SK-N-SH treated with all-trans-retinoic acid at 6 μM for 48 hours (cell line): ENCODE measurements at regions not wholly inside any gene's neighbourhood (a gene's known extent, or its start where the extent isn't known, plus 50 kb on each side); places are given as distances from the start of the nearest gene placed in this dataset.

Experiments used
- ARNTL ChIP-seq: fragments of 450-650 bp; formaldehyde crosslinking; IDR thresholded peaks from 2 replicates; pipeline ENCODE4 v1.5.0; 2020; ENCODE audit warnings: low read depth, mild to moderate bottlenecking, moderate library complexity, borderline replicate concordance
- CSDC2 ChIP-seq: fragments of 250-450 bp; sonication (Bioruptor Pico); IDR thresholded peaks from 2 replicates; pipeline ENCODE4 v1.5.0; 2020; ENCODE audit warnings: mild to moderate bottlenecking, moderate library complexity
- ISL1 ChIP-seq: fragments of 250-450 bp; sonication (Bioruptor Pico); IDR thresholded peaks from 2 replicates; pipeline ENCODE4 v2.1.2; 2022; ENCODE audit warnings: mild to moderate bottlenecking, moderate library complexity
- OSR1 ChIP-seq: fragments of 250-450 bp; sonication (Bioruptor Pico); IDR thresholded peaks from 2 replicates; pipeline ENCODE4 v1.8.0; 2022; ENCODE audit warnings: moderate library complexity, mild to moderate bottlenecking, inconsistent platforms
- PPARA ChIP-seq: fragments of 250-450 bp; sonication (Bioruptor Pico); IDR thresholded peaks from 2 replicates; pipeline ENCODE4 v1.5.0; 2020; ENCODE audit warnings: mild to moderate bottlenecking, borderline replicate concordance
- RARB ChIP-seq: fragments of 250-450 bp; sonication (Bioruptor Pico); IDR thresholded peaks from 2 replicates; pipeline ENCODE4 v1.8.0; 2021; ENCODE audit warnings: mild to moderate bottlenecking, moderate library complexity
- ZFP3 ChIP-seq: fragments of 250-450 bp; sonication (Bioruptor Pico); IDR thresholded peaks from 2 replicates; pipeline ENCODE4 v1.5.0; 2020; ENCODE audit warnings: mild to moderate bottlenecking, moderate library complexity
- ZNF70 ChIP-seq: fragments of 450-650 bp; formaldehyde crosslinking; IDR thresholded peaks from 2 replicates; pipeline ENCODE4 v1.5.0; 2020; ENCODE audit warnings: mild to moderate bottlenecking, moderate library complexity
- TF ChIP-seq, protein P1 (sequence below): fragments of 250-450 bp; sonication (Bioruptor Pico); IDR thresholded peaks from 2 replicates; pipeline ENCODE4 v1.8.0; 2020; ENCODE audit warnings: mild to moderate bottlenecking, moderate library complexity, borderline replicate concordance
- TF ChIP-seq, protein P2 (sequence below): fragments of 250-450 bp; sonication (Bioruptor Pico); IDR thresholded peaks from 2 replicates; pipeline ENCODE4 v1.8.0; 2021; ENCODE audit warnings: low read depth, mild to moderate bottlenecking, moderate library complexity, borderline replicate concordance
- TF ChIP-seq, protein P3 (sequence below): fragments of 250-450 bp; sonication (Bioruptor Pico); IDR thresholded peaks from 2 replicates; pipeline ENCODE4 v1.5.1; 2021; ENCODE audit warnings: mild to moderate bottlenecking, moderate library complexity
- TF ChIP-seq, protein P4 (sequence below): fragments of 250-450 bp; sonication (Bioruptor Pico); IDR thresholded peaks from 2 replicates; pipeline ENCODE4 v1.5.1; 2020; ENCODE audit warnings: low read depth, mild to moderate bottlenecking, moderate library complexity
- TF ChIP-seq, protein P5 (sequence below): fragments of 250-450 bp; sonication (Bioruptor Pico); IDR thresholded peaks from 2 replicates; pipeline ENCODE4 v1.5.0; 2020; ENCODE audit warnings: mild to moderate bottlenecking, moderate library complexity

DNA sequence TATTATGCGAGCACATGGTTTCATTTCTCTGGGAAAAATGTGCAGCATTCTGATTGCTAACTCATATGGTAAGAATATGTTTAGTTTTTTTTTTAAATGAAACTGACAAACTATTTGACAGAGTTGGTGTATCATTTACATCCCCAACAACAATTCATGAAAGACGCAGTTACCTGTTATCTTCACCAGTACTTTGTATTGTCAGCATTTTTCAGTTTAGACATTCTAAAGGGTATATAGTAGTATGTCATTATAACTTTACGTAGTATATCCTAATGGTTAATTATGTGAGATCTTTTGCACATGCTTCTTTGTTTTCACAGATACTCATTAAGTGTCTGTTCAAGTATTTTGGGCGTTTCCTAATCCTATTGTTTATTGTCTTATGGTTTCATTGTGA is 891.1 kb upstream of the AGA start:
- no peak for TF ChIP-seq ZFP3
- TF ChIP-seq ZNF70 (CRISPR knock-in tag) = no peak
- no peak for TF ChIP-seq RARB (CRISPR knock-in tag)
- TF ChIP-seq, protein P1, sequence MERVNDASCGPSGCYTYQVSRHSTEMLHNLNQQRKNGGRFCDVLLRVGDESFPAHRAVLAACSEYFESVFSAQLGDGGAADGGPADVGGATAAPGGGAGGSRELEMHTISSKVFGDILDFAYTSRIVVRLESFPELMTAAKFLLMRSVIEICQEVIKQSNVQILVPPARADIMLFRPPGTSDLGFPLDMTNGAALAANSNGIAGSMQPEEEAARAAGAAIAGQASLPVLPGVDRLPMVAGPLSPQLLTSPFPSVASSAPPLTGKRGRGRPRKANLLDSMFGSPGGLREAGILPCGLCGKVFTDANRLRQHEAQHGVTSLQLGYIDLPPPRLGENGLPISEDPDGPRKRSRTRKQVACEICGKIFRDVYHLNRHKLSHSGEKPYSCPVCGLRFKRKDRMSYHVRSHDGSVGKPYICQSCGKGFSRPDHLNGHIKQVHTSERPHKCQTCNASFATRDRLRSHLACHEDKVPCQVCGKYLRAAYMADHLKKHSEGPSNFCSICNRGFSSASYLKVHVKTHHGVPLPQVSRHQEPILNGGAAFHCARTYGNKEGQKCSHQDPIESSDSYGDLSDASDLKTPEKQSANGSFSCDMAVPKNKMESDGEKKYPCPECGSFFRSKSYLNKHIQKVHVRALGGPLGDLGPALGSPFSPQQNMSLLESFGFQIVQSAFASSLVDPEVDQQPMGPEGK (CRISPR knock-in tag) = no peak
- TF ChIP-seq, protein P2, sequence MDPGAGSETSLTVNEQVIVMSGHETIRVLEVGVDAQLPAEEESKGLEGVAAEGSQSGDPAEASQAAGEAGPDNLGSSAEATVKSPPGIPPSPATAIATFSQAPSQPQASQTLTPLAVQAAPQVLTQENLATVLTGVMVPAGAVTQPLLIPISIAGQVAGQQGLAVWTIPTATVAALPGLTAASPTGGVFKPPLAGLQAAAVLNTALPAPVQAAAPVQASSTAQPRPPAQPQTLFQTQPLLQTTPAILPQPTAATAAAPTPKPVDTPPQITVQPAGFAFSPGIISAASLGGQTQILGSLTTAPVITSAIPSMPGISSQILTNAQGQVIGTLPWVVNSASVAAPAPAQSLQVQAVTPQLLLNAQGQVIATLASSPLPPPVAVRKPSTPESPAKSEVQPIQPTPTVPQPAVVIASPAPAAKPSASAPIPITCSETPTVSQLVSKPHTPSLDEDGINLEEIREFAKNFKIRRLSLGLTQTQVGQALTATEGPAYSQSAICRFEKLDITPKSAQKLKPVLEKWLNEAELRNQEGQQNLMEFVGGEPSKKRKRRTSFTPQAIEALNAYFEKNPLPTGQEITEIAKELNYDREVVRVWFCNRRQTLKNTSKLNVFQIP (CRISPR knock-in tag) = no peak
- TF ChIP-seq PPARA (CRISPR knock-in tag) = no peak
- no peak for TF ChIP-seq ARNTL (CRISPR knock-in tag)
- no peak for TF ChIP-seq CSDC2 (CRISPR knock-in tag)
- TF ChIP-seq, protein P3, sequence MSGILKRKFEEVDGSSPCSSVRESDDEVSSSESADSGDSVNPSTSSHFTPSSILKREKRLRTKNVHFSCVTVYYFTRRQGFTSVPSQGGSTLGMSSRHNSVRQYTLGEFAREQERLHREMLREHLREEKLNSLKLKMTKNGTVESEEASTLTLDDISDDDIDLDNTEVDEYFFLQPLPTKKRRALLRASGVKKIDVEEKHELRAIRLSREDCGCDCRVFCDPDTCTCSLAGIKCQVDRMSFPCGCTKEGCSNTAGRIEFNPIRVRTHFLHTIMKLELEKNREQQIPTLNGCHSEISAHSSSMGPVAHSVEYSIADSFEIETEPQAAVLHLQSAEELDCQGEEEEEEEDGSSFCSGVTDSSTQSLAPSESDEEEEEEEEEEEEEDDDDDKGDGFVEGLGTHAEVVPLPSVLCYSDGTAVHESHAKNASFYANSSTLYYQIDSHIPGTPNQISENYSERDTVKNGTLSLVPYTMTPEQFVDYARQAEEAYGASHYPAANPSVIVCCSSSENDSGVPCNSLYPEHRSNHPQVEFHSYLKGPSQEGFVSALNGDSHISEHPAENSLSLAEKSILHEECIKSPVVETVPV (CRISPR knock-in tag) = no peak
- no peak for TF ChIP-seq OSR1 (CRISPR knock-in tag)
- no peak for TF ChIP-seq ISL1 (CRISPR knock-in tag)
- TF ChIP-seq, protein P4, sequence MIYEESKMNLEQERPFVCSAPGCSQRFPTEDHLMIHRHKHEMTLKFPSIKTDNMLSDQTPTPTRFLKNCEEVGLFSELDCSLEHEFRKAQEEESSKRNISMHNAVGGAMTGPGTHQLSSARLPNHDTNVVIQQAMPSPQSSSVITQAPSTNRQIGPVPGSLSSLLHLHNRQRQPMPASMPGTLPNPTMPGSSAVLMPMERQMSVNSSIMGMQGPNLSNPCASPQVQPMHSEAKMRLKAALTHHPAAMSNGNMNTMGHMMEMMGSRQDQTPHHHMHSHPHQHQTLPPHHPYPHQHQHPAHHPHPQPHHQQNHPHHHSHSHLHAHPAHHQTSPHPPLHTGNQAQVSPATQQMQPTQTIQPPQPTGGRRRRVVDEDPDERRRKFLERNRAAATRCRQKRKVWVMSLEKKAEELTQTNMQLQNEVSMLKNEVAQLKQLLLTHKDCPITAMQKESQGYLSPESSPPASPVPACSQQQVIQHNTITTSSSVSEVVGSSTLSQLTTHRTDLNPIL (CRISPR knock-in tag) = no peak
- TF ChIP-seq, protein P5, sequence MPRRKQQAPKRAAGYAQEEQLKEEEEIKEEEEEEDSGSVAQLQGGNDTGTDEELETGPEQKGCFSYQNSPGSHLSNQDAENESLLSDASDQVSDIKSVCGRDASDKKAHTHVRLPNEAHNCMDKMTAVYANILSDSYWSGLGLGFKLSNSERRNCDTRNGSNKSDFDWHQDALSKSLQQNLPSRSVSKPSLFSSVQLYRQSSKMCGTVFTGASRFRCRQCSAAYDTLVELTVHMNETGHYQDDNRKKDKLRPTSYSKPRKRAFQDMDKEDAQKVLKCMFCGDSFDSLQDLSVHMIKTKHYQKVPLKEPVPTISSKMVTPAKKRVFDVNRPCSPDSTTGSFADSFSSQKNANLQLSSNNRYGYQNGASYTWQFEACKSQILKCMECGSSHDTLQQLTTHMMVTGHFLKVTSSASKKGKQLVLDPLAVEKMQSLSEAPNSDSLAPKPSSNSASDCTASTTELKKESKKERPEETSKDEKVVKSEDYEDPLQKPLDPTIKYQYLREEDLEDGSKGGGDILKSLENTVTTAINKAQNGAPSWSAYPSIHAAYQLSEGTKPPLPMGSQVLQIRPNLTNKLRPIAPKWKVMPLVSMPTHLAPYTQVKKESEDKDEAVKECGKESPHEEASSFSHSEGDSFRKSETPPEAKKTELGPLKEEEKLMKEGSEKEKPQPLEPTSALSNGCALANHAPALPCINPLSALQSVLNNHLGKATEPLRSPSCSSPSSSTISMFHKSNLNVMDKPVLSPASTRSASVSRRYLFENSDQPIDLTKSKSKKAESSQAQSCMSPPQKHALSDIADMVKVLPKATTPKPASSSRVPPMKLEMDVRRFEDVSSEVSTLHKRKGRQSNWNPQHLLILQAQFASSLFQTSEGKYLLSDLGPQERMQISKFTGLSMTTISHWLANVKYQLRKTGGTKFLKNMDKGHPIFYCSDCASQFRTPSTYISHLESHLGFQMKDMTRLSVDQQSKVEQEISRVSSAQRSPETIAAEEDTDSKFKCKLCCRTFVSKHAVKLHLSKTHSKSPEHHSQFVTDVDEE = no peak
